HG02973 (cell line): ENCODE measurements at regions not wholly inside any gene's neighbourhood (a gene's known extent, or its start where the extent isn't known, plus 50 kb on each side); places are given as distances from the start of the nearest gene placed in this dataset.
"Not testable (repeated sequence)": the region's sequence is repeated elsewhere in the genome, so short reads cannot be mapped to it uniquely, and the experiment has no call there.

Source experiments
- ATAC-seq: cut with Tn5 transposase; IDR thresholded peaks from one replicate; pipeline ENCODE4 v1.9.1; 2021; ENCODE audit warnings: moderate library complexity; ENCODE audit not compliant: unreplicated experiment

- ATAC-seq, result no peak
Measured at GRCh38 chr7:65317372-65317771, 56.3 kb upstream of the ZNF92 start.

GRCh38 chr7:65310761-65311160 lies 62.9 kb upstream of the ZNF92 start:
- ATAC-seq, result no peak

- ATAC-seq, result no peak
Measured at GRCh38 chr7:65308300-65308678, 65.4 kb upstream of the ZNF92 start.

- peak; percentile 60 for ATAC-seq
Measured at GRCh38 chr7:65307651-65308299, 65.9 kb upstream of the ZNF92 start.

- ATAC-seq, result no peak
Measured at GRCh38 chr7:65304175-65304574, 69.5 kb upstream of the ZNF92 start.

GRCh38 chr7:65302883-65303282 lies 70.8 kb upstream of the ZNF92 start:
- no peak for ATAC-seq

- ATAC-seq, result no peak
Measured at GRCh38 chr7:65301007-65301406, 72.6 kb upstream of the ZNF92 start.

GRCh38 chr7:65295409-65295808 lies 78.2 kb upstream of the ZNF92 start:
- ATAC-seq, result no peak

GRCh38 chr7:65290340-65290739 lies 83.3 kb upstream of the ZNF92 start:
- ATAC-seq, result not testable (repeated sequence)

- ATAC-seq, result no peak
Measured at GRCh38 chr7:65287023-65287422, 86.6 kb upstream of the ZNF92 start.

GRCh38 chr7:65285906-65286864 lies 87.5 kb upstream of the ZNF92 start:
- no peak for ATAC-seq

GRCh38 chr7:65285241-65285640 lies 88.4 kb upstream of the ZNF92 start:
- ATAC-seq, result not testable (repeated sequence)

GRCh38 chr7:65279795-65280194 lies 93.9 kb upstream of the ZNF92 start:
- no peak for ATAC-seq

GRCh38 chr7:65276822-65277221 lies 96.8 kb upstream of the ZNF92 start:
- ATAC-seq, result no peak

- not testable (repeated sequence) for ATAC-seq
Measured at GRCh38 chr7:65271502-65271901, 102.2 kb upstream of the ZNF92 start.

GRCh38 chr7:65269150-65269856 lies 104.4 kb upstream of the ZNF92 start:
- ATAC-seq, result peak; percentile 83

- no peak for ATAC-seq
Measured at GRCh38 chr7:65268782-65269149, 104.9 kb upstream of the ZNF92 start.

GRCh38 chr7:65265933-65266519 lies 107.6 kb upstream of the ZNF92 start:
- no peak for ATAC-seq

GRCh38 chr7:65264258-65264657 lies 109.4 kb upstream of the ZNF92 start:
- ATAC-seq, result no peak

GRCh38 chr7:65260673-65261072 lies 113.0 kb upstream of the ZNF92 start:
- not testable (repeated sequence) for ATAC-seq

GRCh38 chr7:65259864-65260525 lies 113.7 kb upstream of the ZNF92 start:
- ATAC-seq, result not testable (repeated sequence)
